Muscle layer of duodenum (tissue), 2 donors: ENCODE measurements at regions not wholly inside any gene's neighbourhood (a gene's known extent, or its start where the extent isn't known, plus 50 kb on each side); places are given as distances from the start of the nearest gene placed in this dataset.

ENCODE experiments used
- H3K27ac ChIP-seq: one replicate; pipeline ENCODE4 v1.7.0; 2013; ENCODE audit warnings: mild to moderate bottlenecking, low read length
- H3K27me3 ChIP-seq: one replicate; pipeline ENCODE4 v1.7.0; 2013; ENCODE audit warnings: low read depth, mild to moderate bottlenecking, control low read depth, low read length
- H3K36me3 ChIP-seq, 2 donors: one replicate each; pipeline ENCODE4 v1.7.0; 2013; ENCODE audit warnings: low read length in 2 of 2, control low read depth in 1 of 2, mild to moderate bottlenecking in 1 of 2; ENCODE audit not compliant: insufficient read depth in 2 of 2, control insufficient read depth in 1 of 2
- H3K4me1 ChIP-seq, 2 donors: one replicate each; pipeline ENCODE4 v1.7.0; 2013; ENCODE audit warnings: low read length in 2 of 2, mild to moderate bottlenecking in 2 of 2, control low read depth in 1 of 2, moderate library complexity in 1 of 2; ENCODE audit not compliant: insufficient read depth in 2 of 2, control insufficient read depth in 1 of 2
- H3K4me3 ChIP-seq, 2 donors: one replicate each; pipeline ENCODE4 v1.7.0; 2013; ENCODE audit warnings: low read length in 2 of 2, low read depth in 1 of 2, mild to moderate bottlenecking in 1 of 2
- H3K9me3 ChIP-seq, 2 donors: one replicate each; pipeline ENCODE4 v1.7.0; 2013; ENCODE audit warnings: low read length in 2 of 2, control low read depth in 1 of 2, mild to moderate bottlenecking in 1 of 2; ENCODE audit not compliant: control insufficient read depth in 1 of 2
- donor health status: healthy.

GRCh38 chr2:226652983-226653765 is 146.4 kb downstream of the IRS1 start:
- Histone ChIP-seq H3K4me1 (peaks cover 18 to 19% of the 10 kb centered on the region in 2 donors), H3K4me3 (no peak overlapping the region), H3K36me3 (no peaks in the 10 kb centered on the region), H3K27me3 (no peaks in the 10 kb centered on the region), H3K27ac (no peak overlapping the region), H3K9me3 (no peaks in the 10 kb centered on the region)

GRCh38 chr2:226652369-226652768 is 147.3 kb downstream of the IRS1 start:
- no peaks in the 10 kb centered on the region for H3K36me3 ChIP-seq
- no peaks in the 10 kb centered on the region for H3K27me3 ChIP-seq
- no peaks in the 10 kb centered on the region for H3K9me3 ChIP-seq
- H3K4me3 ChIP-seq: no peak overlapping the region
- no peak overlapping the region for H3K27ac ChIP-seq
- H3K4me1 ChIP-seq: peaks cover 18 to 19% of the 10 kb centered on the region in 2 donors

GRCh38 chr2:226649871-226650660 is 149.6 kb downstream of the IRS1 start:
- H3K27me3 ChIP-seq: no peaks in the 10 kb centered on the region
- H3K27ac ChIP-seq: peak overlapping the region; percentile 83
- H3K36me3 ChIP-seq: no peaks in the 10 kb centered on the region
- peaks cover 15 to 18% of the 10 kb centered on the region in 2 donors for H3K4me1 ChIP-seq
- no peaks in the 10 kb centered on the region for H3K9me3 ChIP-seq
- peak overlapping the region in 1 of 2 donors; percentile 33 for H3K4me3 ChIP-seq

- Histone ChIP-seq H3K4me3 (peak overlapping the region in 1 of 2 donors; percentile 33), H3K27me3 (no peaks in the 10 kb centered on the region), H3K27ac (peak overlapping the region; percentile 83), H3K4me1 (peaks cover 20 to 24% of the 10 kb centered on the region in 2 donors), H3K36me3 (no peaks in the 10 kb centered on the region), H3K9me3 (no peaks in the 10 kb centered on the region)
These were observed 150.4 kb downstream of the IRS1 start for GRCh38 chr2:226649201-226649600.

- H3K4me3 ChIP-seq: no peak overlapping the region
- peaks cover 24 to 25% of the 10 kb centered on the region in 2 donors for H3K4me1 ChIP-seq
- H3K27ac ChIP-seq: no peak overlapping the region
- no peaks in the 10 kb centered on the region for H3K27me3 ChIP-seq
- H3K9me3 ChIP-seq: no peaks in the 10 kb centered on the region
- no peaks in the 10 kb centered on the region for H3K36me3 ChIP-seq
These were observed 151.8 kb downstream of the IRS1 start for GRCh38 chr2:226647621-226648518.

- Histone ChIP-seq H3K36me3 (no peaks in the 10 kb centered on the region), H3K4me1 (peaks cover 7 to 12% of the 10 kb centered on the region in 2 donors), H3K27me3 (no peaks in the 10 kb centered on the region), H3K9me3 (peaks cover 0 to 7% of the 10 kb centered on the region in 2 donors), H3K4me3 (no peak overlapping the region), H3K27ac (no peak overlapping the region)
These were observed 155.2 kb downstream of the IRS1 start for GRCh38 chr2:226644399-226644865.

GRCh38 chr2:226643946-226644282 is 155.7 kb downstream of the IRS1 start:
- Histone ChIP-seq H3K4me3 (no peak overlapping the region), H3K9me3 (peaks cover 0 to 7% of the 10 kb centered on the region in 2 donors), H3K27ac (no peak overlapping the region), H3K36me3 (no peaks in the 10 kb centered on the region), H3K27me3 (no peaks in the 10 kb centered on the region), H3K4me1 (peaks cover 7 to 10% of the 10 kb centered on the region in 2 donors)

- H3K4me1 ChIP-seq: peaks cover 7 to 10% of the 10 kb centered on the region in 2 donors
- H3K27me3 ChIP-seq: no peaks in the 10 kb centered on the region
- H3K9me3 ChIP-seq: peaks cover 0 to 7% of the 10 kb centered on the region in 2 donors
- no peaks in the 10 kb centered on the region for H3K36me3 ChIP-seq
- H3K27ac ChIP-seq: no peak overlapping the region
- no peak overlapping the region for H3K4me3 ChIP-seq
These were observed 156.3 kb downstream of the IRS1 start for GRCh38 chr2:226643030-226643945.

- H3K27ac ChIP-seq: no peak overlapping the region
- H3K36me3 ChIP-seq: no peaks in the 10 kb centered on the region
- no peaks in the 10 kb centered on the region for H3K27me3 ChIP-seq
- H3K4me3 ChIP-seq: no peak overlapping the region
- H3K4me1 ChIP-seq: peaks cover 7 to 10% of the 10 kb centered on the region in 2 donors
- peaks cover 0 to 7% of the 10 kb centered on the region in 2 donors for H3K9me3 ChIP-seq
These were observed 158.6 kb downstream of the IRS1 start for GRCh38 chr2:226641008-226641407.

GRCh38 chr2:226640501-226640900 is 159.1 kb downstream of the IRS1 start:
- Histone ChIP-seq H3K4me1 (peaks cover 7 to 10% of the 10 kb centered on the region in 2 donors), H3K27me3 (no peaks in the 10 kb centered on the region), H3K27ac (no peak overlapping the region), H3K4me3 (no peak overlapping the region), H3K36me3 (no peaks in the 10 kb centered on the region), H3K9me3 (peaks cover 0 to 7% of the 10 kb centered on the region in 2 donors)
